ENCODE measurements at regions not wholly inside any gene's neighbourhood (a gene's known extent, or its start where the extent isn't known, plus 50 kb on each side); places are given as distances from the start of the nearest gene placed in this dataset.

- no peak for DNase-seq
- H3K4me3 Mint-ChIP-seq (ENCODE audit: low read depth, unreplicated experiment), result no peak overlapping the region
- no TSS peak for BruUV-seq (replicated peaks)
- intact Hi-C loops (cut with micrococcal nuclease; ENCODE audit: unreplicated experiment), result no loop called here
- H3K9me3 Mint-ChIP-seq (ENCODE audit: low read depth, unreplicated experiment), result peaks cover under 1% of the 10 kb centered on the region
- H3K27ac Mint-ChIP-seq (ENCODE audit: unreplicated experiment), result no peak overlapping the region
- CTCF ChIA-PET, result no interaction called here
- no peaks in the 10 kb centered on the region for H3K4me1 Mint-ChIP-seq (ENCODE audit: low read depth, unreplicated experiment)
- H3K36me3 Mint-ChIP-seq (ENCODE audit: insufficient read depth, unreplicated experiment), result no peaks in the 10 kb centered on the region
- peaks cover 1% of the 10 kb centered on the region for H3K27me3 Mint-ChIP-seq (ENCODE audit: unreplicated experiment)
- no peak for TF ChIP-seq CTCF (IDR thresholded peaks at IDR 0.05; ENCODE audit: unreplicated experiment)
Measured at GRCh38 chr2:16386431-16386830, 279.2 kb downstream of the CYRIA start.

- H3K27ac Mint-ChIP-seq (ENCODE audit: unreplicated experiment), result no peak overlapping the region
- peaks cover 5% of the 10 kb centered on the region for H3K27me3 Mint-ChIP-seq (ENCODE audit: unreplicated experiment)
- CTCF ChIA-PET, result no interaction called here
- no peaks in the 10 kb centered on the region for H3K4me1 Mint-ChIP-seq (ENCODE audit: low read depth, unreplicated experiment)
- DNase-seq, result no peak
- peaks cover 3% of the 10 kb centered on the region for H3K9me3 Mint-ChIP-seq (ENCODE audit: low read depth, unreplicated experiment)
- BruUV-seq (replicated peaks), result no TSS peak
- H3K4me3 Mint-ChIP-seq (ENCODE audit: low read depth, unreplicated experiment), result no peak overlapping the region
- no peaks in the 10 kb centered on the region for H3K36me3 Mint-ChIP-seq (ENCODE audit: insufficient read depth, unreplicated experiment)
- intact Hi-C loops (cut with micrococcal nuclease; ENCODE audit: unreplicated experiment), result no loop called here
- no peak for TF ChIP-seq CTCF (IDR thresholded peaks at IDR 0.05; ENCODE audit: unreplicated experiment)
Measured at GRCh38 chr2:16386031-16386430, 279.6 kb downstream of the CYRIA start.

GRCh38 chr2:16385341-16385740, 280.3 kb downstream of the CYRIA start:
- intact Hi-C loops (cut with micrococcal nuclease; ENCODE audit: unreplicated experiment), result no loop called here
- CTCF ChIA-PET, result no interaction called here

DNA sequence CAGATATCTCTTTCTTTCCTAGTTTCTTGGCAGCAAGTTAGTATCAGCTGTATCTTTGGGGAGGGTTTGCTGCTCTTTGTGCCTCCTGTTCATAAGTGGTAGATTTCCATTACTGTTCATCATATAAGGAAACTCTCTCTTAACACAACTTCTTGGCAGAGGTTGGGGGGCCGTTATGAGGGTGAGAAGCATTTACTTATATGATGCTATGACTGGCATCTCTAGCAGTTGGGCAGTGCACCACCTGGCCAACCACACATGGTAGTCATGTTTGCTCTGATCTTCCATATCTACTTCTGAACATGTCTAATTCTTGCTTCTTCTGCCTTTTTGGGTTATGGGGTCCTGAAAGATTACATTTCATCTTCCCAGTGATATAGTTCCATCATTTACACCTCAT, 282.2 kb downstream of the CYRIA start:
- no peak for DNase-seq
- Mint-ChIP-seq H3K27ac (ENCODE audit: unreplicated experiment) (no peak overlapping the region), H3K27me3 (ENCODE audit: unreplicated experiment) (peaks cover 8% of the 10 kb centered on the region), H3K4me1 (ENCODE audit: low read depth, unreplicated experiment) (no peaks in the 10 kb centered on the region), H3K36me3 (ENCODE audit: insufficient read depth, unreplicated experiment) (no peaks in the 10 kb centered on the region), H3K9me3 (ENCODE audit: low read depth, unreplicated experiment) (peaks cover 3% of the 10 kb centered on the region), H3K4me3 (ENCODE audit: low read depth, unreplicated experiment) (no peak overlapping the region)
- intact Hi-C loops (cut with micrococcal nuclease; ENCODE audit: unreplicated experiment), result no loop called here
- BruUV-seq (replicated peaks), result no TSS peak
- CTCF ChIA-PET, result no interaction called here
- no peak for TF ChIP-seq CTCF (IDR thresholded peaks at IDR 0.05; ENCODE audit: unreplicated experiment)

More at GRCh38 chr2:16385341-16385740, 280.3 kb downstream of the CYRIA start:
- no TSS peak for BruUV-seq (replicated peaks)
- peaks cover 3% of the 10 kb centered on the region for H3K9me3 Mint-ChIP-seq (ENCODE audit: low read depth, unreplicated experiment)
- H3K36me3 Mint-ChIP-seq (ENCODE audit: insufficient read depth, unreplicated experiment), result no peaks in the 10 kb centered on the region
- H3K27ac Mint-ChIP-seq (ENCODE audit: unreplicated experiment), result no peak overlapping the region
- DNase-seq, result no peak
- no peak for TF ChIP-seq CTCF (IDR thresholded peaks at IDR 0.05; ENCODE audit: unreplicated experiment)
- peaks cover 8% of the 10 kb centered on the region for H3K27me3 Mint-ChIP-seq (ENCODE audit: unreplicated experiment)
- no peaks in the 10 kb centered on the region for H3K4me1 Mint-ChIP-seq (ENCODE audit: low read depth, unreplicated experiment)
- H3K4me3 Mint-ChIP-seq (ENCODE audit: low read depth, unreplicated experiment), result no peak overlapping the region

GRCh38 chr2:16382451-16382850, 283.2 kb downstream of the CYRIA start:
- CTCF ChIA-PET, result no interaction called here
- BruUV-seq (replicated peaks), result no TSS peak

More at GRCh38 chr2:16382451-16382850, 283.2 kb downstream of the CYRIA start:
- H3K9me3 Mint-ChIP-seq (ENCODE audit: low read depth, unreplicated experiment), result peaks cover 6% of the 10 kb centered on the region
- H3K4me3 Mint-ChIP-seq (ENCODE audit: low read depth, unreplicated experiment), result no peak overlapping the region
- intact Hi-C loops (cut with micrococcal nuclease; ENCODE audit: unreplicated experiment), result no loop called here
- DNase-seq, result no peak
- no peaks in the 10 kb centered on the region for H3K4me1 Mint-ChIP-seq (ENCODE audit: low read depth, unreplicated experiment)
- H3K27ac Mint-ChIP-seq (ENCODE audit: unreplicated experiment), result no peak overlapping the region
- TF ChIP-seq CTCF (IDR thresholded peaks at IDR 0.05; ENCODE audit: unreplicated experiment), result no peak
- H3K27me3 Mint-ChIP-seq (ENCODE audit: unreplicated experiment), result peaks cover 8% of the 10 kb centered on the region
- no peaks in the 10 kb centered on the region for H3K36me3 Mint-ChIP-seq (ENCODE audit: insufficient read depth, unreplicated experiment)

Data from Calu3 (cell line).